HepG2 (cell line): ENCODE measurements at regions not wholly inside any gene's neighbourhood (a gene's known extent, or its start where the extent isn't known, plus 50 kb on each side); places are given as distances from the start of the nearest gene placed in this dataset.

ENCODE experiments used
- ATAC-seq: fragments of 200-7000 bp; cut with Tn5 transposase; 3 replicates; pipeline ENCODE4 v1.9.1; 2020; ENCODE audit warnings: mild to moderate bottlenecking, moderate library complexity
- BruUV-seq: library from RNA; stranded (reverse); fragments of 400-500 nt; replicated peaks from 2 replicates; lab custom pipeline; 2021; lab: Mats Ljungman, UMichigan
- CTCF ChIA-PET: fragments of 300-600 bp; formaldehyde crosslinking; extraction: SDS; loops from one replicate; lab custom pipeline; 2021; ENCODE audit warnings: low total read pairs, inconsistent platforms, low intra/inter-chr PET ratio; lab: Yijun Ruan, JAX
- POLR2A ChIA-PET: fragments of 350-600 bp; sonication (Branson Sonifier 250); formaldehyde crosslinking; loops from one replicate; lab custom pipeline; 2020; ENCODE audit warnings: antibody characterized with exemption, inconsistent platforms; lab: Yijun Ruan, JAX
- DNase-seq: peaks from one replicate; pipeline ENCODE4 v3.0.0-alpha.2; 2015; ENCODE audit warnings: low spot score
- FAIRE-seq: peaks from 3 replicates; lab custom pipeline; 2011; peaks lifted over from hg19 to GRCh38; lab: Jason Lieb, UNC
- H2AFZ ChIP-seq: one replicate; pipeline ENCODE4 v1.6.1; 2011; ENCODE audit warnings: low read length, inconsistent platforms
- H3K27ac ChIP-seq: fragments of 300-600 bp; 3 replicates; pipeline ENCODE4 v1.8.0; 2011; ENCODE audit warnings: mixed run types, mild to moderate bottlenecking, mixed read lengths, low read length, inconsistent platforms; ENCODE audit not compliant: insufficient read depth; ENCODE audit errors: extremely low read length
- H3K27me3 ChIP-seq, 2 experiments: fragments of 200-600 bp in 1 of 2; 2 replicates in 1 of 2; 3 replicates in 1 of 2; pipeline versions ENCODE4 v1.6.0 to v1.8.0; 2011; ENCODE audit warnings: low read length in 2 of 2, mild to moderate bottlenecking in 2 of 2, moderate library complexity in 2 of 2, inconsistent platforms in 1 of 2; ENCODE audit not compliant: insufficient read depth in 2 of 2, control insufficient read depth in 1 of 2
- H3K36me3 ChIP-seq, 2 experiments: fragments of 200-600 bp in 1 of 2; replicated peaks in 1 of 2; 2 replicates in 1 of 2; 3 replicates in 1 of 2; pipeline versions ENCODE4 v1.5.1 to v1.8.0; 2011; ENCODE audit warnings: low read length in 2 of 2, inconsistent platforms in 1 of 2; ENCODE audit not compliant: insufficient read depth in 2 of 2, control insufficient read depth in 1 of 2
- H3K4me1 ChIP-seq: 2 replicates; pipeline ENCODE4 v1.5.1; 2012; ENCODE audit warnings: low read length, inconsistent platforms; ENCODE audit not compliant: insufficient read depth
- H3K4me2 ChIP-seq: 2 replicates; pipeline ENCODE4 v1.6.0; 2011; ENCODE audit warnings: low read depth, low read length, inconsistent platforms
- H3K4me3 ChIP-seq, 3 experiments: fragments of 200-600 bp in 1 of 3; sonication (generic), shearing (Covaris generic) in 1 of 3; replicated peaks in 1 of 3; 2 replicates each; pipeline ENCODE4 v1.5.1; 2011 to 2016; ENCODE audit warnings: low read length in 3 of 3, inconsistent platforms in 2 of 3, low read depth in 2 of 3, mild to moderate bottlenecking in 2 of 3, control low read depth in 1 of 3, mixed read lengths in 1 of 3; ENCODE audit not compliant: insufficient read depth in 1 of 3
- H3K79me2 ChIP-seq: one replicate; pipeline ENCODE4 v1.6.1; 2011; ENCODE audit warnings: low read length, inconsistent platforms; ENCODE audit not compliant: insufficient read depth
- H3K9ac ChIP-seq: 2 replicates; pipeline ENCODE4 v1.6.0; 2011; ENCODE audit warnings: mild to moderate bottlenecking, low read depth, low read length, inconsistent platforms; ENCODE audit not compliant: insufficient read depth
- H3K9me3 ChIP-seq: 2 replicates; pipeline ENCODE4 v1.5.1; 2012; ENCODE audit warnings: mild to moderate bottlenecking, low read length
- H4K20me1 ChIP-seq: 2 replicates; pipeline ENCODE4 v1.6.0; 2011; ENCODE audit warnings: inconsistent platforms, mild to moderate bottlenecking, low read length, moderate library complexity; ENCODE audit not compliant: insufficient read depth
- DNMT3B ChIP-seq: conservative IDR thresholded peaks from 2 replicates; pipeline ENCODE4 v1.6.1; 2016; ENCODE audit warnings: missing biosample characterization, control low read depth
- JUNB ChIP-seq: sonication (generic); formaldehyde crosslinking; IDR thresholded peaks from 2 replicates; pipeline ENCODE4 v1.8.0; 2022; ENCODE audit warnings: missing genetic modification reagents, mild to moderate bottlenecking, borderline replicate concordance
- KLF16 ChIP-seq, 2 experiments: sonication (generic) in 1 of 2; formaldehyde crosslinking in 1 of 2; IDR thresholded peaks; 2 replicates each; pipeline versions ENCODE4 v1.6.1 to v1.8.0; 2016 to 2023; ENCODE audit warnings: missing genetic modification reagents in 2 of 2, missing compliant biosample characterization in 1 of 2
- MLX ChIP-seq: IDR thresholded peaks from 2 replicates; pipeline ENCODE4 v1.6.1; 2016
- MYC ChIP-seq: sonication (generic); formaldehyde crosslinking; IDR thresholded peaks from 2 replicates; pipeline ENCODE4 v1.9.0; 2021; ENCODE audit warnings: missing genetic modification reagents, borderline replicate concordance
- RFXAP ChIP-seq: sonication (generic); formaldehyde crosslinking; IDR thresholded peaks from 2 replicates; pipeline ENCODE4 v1.4.0; 2020; ENCODE audit warnings: missing genetic modification reagents, borderline replicate concordance
- ZNF446 ChIP-seq: sonication (generic); formaldehyde crosslinking; IDR thresholded peaks from 2 replicates; pipeline ENCODE4 v1.5.0; 2020; ENCODE audit warnings: mild to moderate bottlenecking, missing genetic modification reagents
- ZNF766 ChIP-seq: sonication (generic); formaldehyde crosslinking; IDR thresholded peaks from 2 replicates; pipeline ENCODE4 v1.5.0; 2020; ENCODE audit warnings: missing genetic modification reagents, borderline replicate concordance
- ZNF770 ChIP-seq: sonication (generic); formaldehyde crosslinking; IDR thresholded peaks from 2 replicates; pipeline ENCODE4 v1.5.0; 2020; ENCODE audit warnings: mild to moderate bottlenecking, missing genetic modification reagents
- WGBS: methylation state at CpG from one replicate; pipeline ENCODE4 v1.1.6; 2017; ENCODE audit warnings: low lambda C conversion rate; 5-methylcytosine and 5-hydroxymethylcytosine counted together
- in situ Hi-C: cut with HindIII; loops from 2 replicates; pipeline ENCODE4 v1.10.0; 2017; ENCODE audit warnings: low pct_unique_long_range_greater_than_20kb; ENCODE audit not compliant: extremely low pct_ligation_motif_present
- intact Hi-C: fragments of 100-400 bp; cut with micrococcal nuclease; formaldehyde crosslinking; loops from one replicate; pipeline ENCODE4 v1.10.0; 2022; ENCODE audit not compliant: unreplicated experiment

GRCh38 chr16:9236319-9236718 lies 144.9 kb downstream of the HAPSTR1 start:
- in situ Hi-C loops (no loop called here), intact Hi-C loops (no loop called here)
- H3K9me3 ChIP-seq, result no peaks in the 10 kb centered on the region
- H3K79me2 ChIP-seq, result no peaks in the 10 kb centered on the region
- ATAC-seq, result no peak
- H3K4me1 ChIP-seq, result no peaks in the 10 kb centered on the region
- POLR2A ChIA-PET, result no interaction called here
- no peak overlapping the region for H3K4me2 ChIP-seq
- no TSS peak for BruUV-seq
- no peak for FAIRE-seq
- H2AFZ ChIP-seq, result no peak overlapping the region
- H4K20me1 ChIP-seq, result no peaks in the 10 kb centered on the region
- H3K9ac ChIP-seq, result no peak overlapping the region
- no peaks in the 10 kb centered on the region for H3K36me3 ChIP-seq
- peaks cover 0 to 25% of the 10 kb centered on the region in 2 experiments; a peak in 2 of 5 replicates for H3K27me3 ChIP-seq
- WGBS, result 49% methylated on average over 5 of the region's 5 CpGs
- no peak for DNase-seq
- CTCF ChIA-PET, result no interaction called here
- no peak overlapping the region for H3K27ac ChIP-seq
- no peak overlapping the region for H3K4me3 ChIP-seq
- TF ChIP-seq ZNF446 (CRISPR knock-in tag) (no peak), KLF16 (CRISPR knock-in tag; IDR thresholded peaks at IDR 0.05) (no peak), DNMT3B (CRISPR knock-in tag) (no peak), JUNB (CRISPR knock-in tag) (no peak), RFXAP (CRISPR knock-in tag) (no peak), ZNF770 (CRISPR knock-in tag) (no peak), ZNF766 (CRISPR knock-in tag) (no peak), MLX (CRISPR knock-in tag) (no peak), MYC (CRISPR knock-in tag) (no peak)
